ENCODE measurements at regions not wholly inside any gene's neighbourhood (a gene's known extent, or its start where the extent isn't known, plus 50 kb on each side); places are given as distances from the start of the nearest gene placed in this dataset.
A peak's percentile ranks its signal among the peaks of the same experiment; 100 is the strongest.

- H3K4me3 ChIP-seq (ENCODE audit: low read depth, low read length), result no peak overlapping the region
- no peak for TF ChIP-seq CTCF (IDR thresholded peaks at IDR 0.05; ENCODE audit: insufficient read depth, low read depth, low read length)
- DNase-seq (ENCODE audit: low read depth), result no peak
Observed at GRCh38 chr7:106430535-106431455, 146.0 kb upstream of the NAMPT start.

GRCh38 chr7:106430103-106430502 lies 145.3 kb upstream of the NAMPT start:
- DNase-seq (ENCODE audit: low read depth), result no peak

GRCh38 chr7:106426803-106427202 lies 142.0 kb upstream of the NAMPT start:
- no peak overlapping the region for H3K4me3 ChIP-seq (ENCODE audit: low read depth, low read length)
- no peak for TF ChIP-seq CTCF (IDR thresholded peaks at IDR 0.05; ENCODE audit: insufficient read depth, low read depth, low read length)
- DNase-seq (ENCODE audit: low read depth), result no peak

More at GRCh38 chr7:106430103-106430502, 145.3 kb upstream of the NAMPT start:
- no peak for TF ChIP-seq CTCF (IDR thresholded peaks at IDR 0.05; ENCODE audit: insufficient read depth, low read depth, low read length)
- H3K4me3 ChIP-seq (ENCODE audit: low read depth, low read length), result no peak overlapping the region

GRCh38 chr7:106425017-106425719 lies 140.4 kb upstream of the NAMPT start:
- no peak overlapping the region for H3K4me3 ChIP-seq (ENCODE audit: low read depth, low read length)
- no peak for TF ChIP-seq CTCF (IDR thresholded peaks at IDR 0.05; ENCODE audit: insufficient read depth, low read depth, low read length)
- peak; percentile 100 for DNase-seq (ENCODE audit: low read depth)

GRCh38 chr7:106424476-106425016 lies 139.8 kb upstream of the NAMPT start:
- DNase-seq (ENCODE audit: low read depth), result no peak
- no peak for TF ChIP-seq CTCF (IDR thresholded peaks at IDR 0.05; ENCODE audit: insufficient read depth, low read depth, low read length)
- no peak overlapping the region for H3K4me3 ChIP-seq (ENCODE audit: low read depth, low read length)

GRCh38 chr7:106423821-106424475 lies 139.2 kb upstream of the NAMPT start:
- no peak for TF ChIP-seq CTCF (IDR thresholded peaks at IDR 0.05; ENCODE audit: insufficient read depth, low read depth, low read length)
- H3K4me3 ChIP-seq (ENCODE audit: low read depth, low read length), result no peak overlapping the region
- DNase-seq (ENCODE audit: low read depth), result peak; percentile 50

All from fibroblast of villous mesenchyme (primary cell).